K562 (cell line): ENCODE measurements at regions not wholly inside any gene's neighbourhood (a gene's known extent, or its start where the extent isn't known, plus 50 kb on each side); places are given as distances from the start of the nearest gene placed in this dataset.
A peak's percentile ranks its signal among the peaks of the same experiment; 100 is the strongest.

Experiments
- ATAC-seq: fragments of 200-7000 bp; cut with Tn5 transposase; 3 replicates; pipeline ENCODE4 v1.9.1; 2020; ENCODE audit warnings: moderate library complexity
- BruUV-seq: library from RNA; stranded (reverse); fragments of 400-500 nt; replicated peaks from 2 replicates; lab custom pipeline; 2021; lab: Mats Ljungman, UMichigan
- CTCF ChIA-PET: fragments of 300-600 bp; formaldehyde crosslinking; extraction: SDS; loops from one replicate; lab custom pipeline; 2021; ENCODE audit warnings: low intra/inter-chr PET ratio; lab: Yijun Ruan, JAX
- POLR2A ChIA-PET: fragments of 300-600, 350-650 bp; sonication (Branson Sonifier 250); formaldehyde crosslinking; extraction: SDS; loops from one replicate; lab custom pipeline; 2021; ENCODE audit warnings: antibody characterized with exemption, inconsistent platforms; lab: Yijun Ruan, JAX
- DNase-seq, 4 experiments: peaks; one replicate each; pipeline versions ENCODE4 v3.0.0 to v3.0.0-alpha.2; 2011 to 2018; ENCODE audit warnings: low spot score in 3 of 4, mixed read lengths in 3 of 4; ENCODE audit errors: extremely low read depth in 1 of 4
- FAIRE-seq: peaks from 2 replicates; lab custom pipeline; 2011; peaks lifted over from hg19 to GRCh38; lab: Jason Lieb, UNC
- H2AFZ ChIP-seq: 2 replicates; pipeline ENCODE4 v1.6.0; 2011; ENCODE audit warnings: low read depth, low read length, control low read depth, inconsistent platforms
- H3K27ac ChIP-seq: fragments of 200-600 bp; 3 replicates; pipeline ENCODE4 v1.8.0; 2011; ENCODE audit warnings: low read depth, mild to moderate bottlenecking, control low read depth, inconsistent platforms, low read length, moderate library complexity, mixed read lengths; ENCODE audit errors: extremely low read depth
- H3K27me3 ChIP-seq, 2 experiments: fragments of 300-600 bp in 1 of 2; 2 replicates in 1 of 2; 3 replicates in 1 of 2; pipeline versions ENCODE4 v1.6.0 to v1.8.0; 2011; ENCODE audit warnings: inconsistent platforms in 2 of 2, low read length in 2 of 2, mild to moderate bottlenecking in 1 of 2, mixed read lengths in 1 of 2, moderate library complexity in 1 of 2; ENCODE audit not compliant: control insufficient read depth in 2 of 2, insufficient read depth in 2 of 2
- H3K36me3 ChIP-seq: fragments of 300-600 bp; 3 replicates; pipeline ENCODE4 v1.8.0; 2011; ENCODE audit warnings: mild to moderate bottlenecking, low read length, inconsistent platforms; ENCODE audit not compliant: control insufficient read depth, insufficient read depth
- H3K4me1 ChIP-seq, 2 experiments: fragments of 200-600 bp in 1 of 2; replicated peaks in 1 of 2; 2 replicates in 1 of 2; 3 replicates in 1 of 2; pipeline versions ENCODE4 v1.5.1 to v1.8.0; 2011; ENCODE audit warnings: inconsistent platforms in 2 of 2, low read length in 2 of 2, mild to moderate bottlenecking in 1 of 2, mixed read lengths in 1 of 2, moderate library complexity in 1 of 2; ENCODE audit not compliant: control insufficient read depth in 2 of 2, insufficient read depth in 2 of 2
- H3K4me2 ChIP-seq: 2 replicates; pipeline ENCODE4 v1.6.1; 2011; ENCODE audit warnings: low read length, control low read depth, inconsistent platforms, mixed read lengths; ENCODE audit not compliant: insufficient read depth
- H3K4me3 ChIP-seq: fragments of 200-600 bp; sonication (generic), shearing (Covaris generic); 2 replicates; pipeline ENCODE4 v1.5.1; 2016; ENCODE audit warnings: control low read depth, inconsistent platforms
- H3K79me2 ChIP-seq: fragments of 200-600 bp; 3 replicates; pipeline ENCODE4 v1.8.0; 2011; ENCODE audit warnings: low read length, inconsistent platforms; ENCODE audit not compliant: control insufficient read depth, insufficient read depth
- H3K9ac ChIP-seq, 2 experiments: 2 replicates each; pipeline versions ENCODE4 v1.6.0 to v1.6.1; 2011; ENCODE audit warnings: low read depth in 2 of 2, low read length in 2 of 2, control low read depth in 1 of 2, inconsistent platforms in 1 of 2, mild to moderate bottlenecking in 1 of 2, mixed read lengths in 1 of 2; ENCODE audit not compliant: insufficient read depth in 1 of 2
- H3K9me1 ChIP-seq: one replicate; pipeline ENCODE4 v1.6.0; 2011; ENCODE audit warnings: inconsistent platforms, mild to moderate bottlenecking, low read length, moderate library complexity; ENCODE audit not compliant: control insufficient read depth, insufficient read depth
- H3K9me3 ChIP-seq: replicated peaks from 2 replicates; pipeline ENCODE4 v1.5.1; 2011; ENCODE audit warnings: low read depth, low read length, inconsistent platforms; ENCODE audit not compliant: control insufficient read depth, insufficient read depth
- H4K20me1 ChIP-seq: replicated peaks from 2 replicates; pipeline ENCODE4 v1.6.1; 2011; ENCODE audit warnings: low read length, inconsistent platforms, mixed read lengths; ENCODE audit not compliant: control insufficient read depth, insufficient read depth
- BCL6 ChIP-seq: fragments of 250-450 bp; sonication (Bioruptor Pico); IDR thresholded peaks from 2 replicates; pipeline ENCODE4 v1.4.0; 2020
- HLTF ChIP-seq: fragments of 450-650 bp; IDR thresholded peaks from 2 replicates; pipeline ENCODE4 v1.6.1; 2016
- HNRNPL ChIP-seq: fragments of 200-400 bp; formaldehyde crosslinking; IDR thresholded peaks from 2 replicates; pipeline ENCODE4 v1.6.1; 2017; ENCODE audit warnings: low read depth, mild to moderate bottlenecking, low read length
- PHF21A ChIP-seq: fragments of 450-650 bp; IDR thresholded peaks from 2 replicates; pipeline ENCODE4 v1.6.1; 2017; ENCODE audit warnings: low read depth, borderline replicate concordance
- RB1 ChIP-seq: fragments of 450-650 bp; IDR thresholded peaks from 2 replicates; pipeline ENCODE4 v1.6.1; 2017; ENCODE audit warnings: low read depth, mild to moderate bottlenecking
- SNAPC5 ChIP-seq: fragments of 250-450 bp; sonication (Bioruptor Pico); IDR thresholded peaks from 2 replicates; pipeline ENCODE4 v1.8.0; 2021; ENCODE audit warnings: moderate library complexity, mild to moderate bottlenecking, inconsistent platforms
- SRSF1 ChIP-seq: fragments of 200-400 bp; formaldehyde crosslinking; IDR thresholded peaks from 2 replicates; pipeline ENCODE4 v1.6.1; 2017; ENCODE audit warnings: mild to moderate bottlenecking, low read depth, low read length, moderate library complexity
- TCF3 ChIP-seq: sonication (generic); formaldehyde crosslinking; IDR thresholded peaks from 2 replicates; pipeline ENCODE4 v1.4.0; 2020; ENCODE audit warnings: mild to moderate bottlenecking, missing genetic modification reagents
- USF2 ChIP-seq: sonication (generic); formaldehyde crosslinking; IDR thresholded peaks from 2 replicates; pipeline ENCODE4 v1.5.0; 2020; ENCODE audit warnings: missing genetic modification reagents
- ZBTB5 ChIP-seq: fragments of 450-650 bp; IDR thresholded peaks from 2 replicates; pipeline ENCODE4 v1.6.1; 2017; ENCODE audit warnings: antibody characterized with exemption
- ZFP36 ChIP-seq: fragments of 150-350 bp; IDR thresholded peaks from 2 replicates; pipeline ENCODE4 v1.6.1; 2018; ENCODE audit warnings: low read length, low read depth; ENCODE audit not compliant: partially characterized antibody
- WGBS: fragments of 100-300 bp; shearing (Covaris generic); methylation state at CpG from one replicate; pipeline ENCODE4 v1.1.6; 2016; ENCODE audit warnings: low coverage, mixed read lengths; ENCODE audit not compliant: insufficient coverage; ENCODE audit errors: missing lambda C conversion rate; 5-methylcytosine and 5-hydroxymethylcytosine counted together
- in situ Hi-C: fragments of 300-500 bp; cut with MboI; formaldehyde crosslinking; loops from 4 replicates; pipeline ENCODE4 v1.15.0; 2018; ENCODE audit warnings: inconsistent platforms, mixed read lengths
- intact Hi-C: fragments of 100-400 bp; cut with micrococcal nuclease; formaldehyde crosslinking; loops from 2 replicates; pipeline ENCODE4 v1.14.2; 2022

- CTCF ChIA-PET: no interaction called here
- Histone ChIP-seq H3K4me1 (no peaks in the 10 kb centered on the region), H3K36me3 (no peaks in the 10 kb centered on the region), H3K9me3 (no peaks in the 10 kb centered on the region), H4K20me1 (no peaks in the 10 kb centered on the region), H3K9me1 (no peaks in the 10 kb centered on the region), H3K9ac (no peak overlapping the region), H3K27me3 (peaks cover 2 to 4% of the 10 kb centered on the region in 2 experiments; a peak in 2 of 5 replicates), H3K4me2 (no peak overlapping the region), H3K79me2 (no peaks in the 10 kb centered on the region), H2AFZ (no peak overlapping the region), H3K4me3 (no peak overlapping the region), H3K27ac (no peak overlapping the region)
- ATAC-seq (no peak), FAIRE-seq (no peak), DNase-seq (no peak)
- in situ Hi-C loops (no loop called here), intact Hi-C loops (no loop called here)
- WGBS: 0% methylated on average over 1 of the region's 1 CpG
- POLR2A ChIA-PET: no interaction called here
- BruUV-seq: no TSS peak
- TF ChIP-seq TCF3 (CRISPR knock-in tag): no peak
- TF ChIP-seq BCL6 (CRISPR knock-in tag): no peak
- TF ChIP-seq SRSF1: no peak
- 0 out of 2 replicates have a peak, but pooled peaks have one; percentile 26 for TF ChIP-seq PHF21A
These were observed 79.3 kb downstream of the RMI1 start for GRCh38 chr9:84059936-84060335.

- Histone ChIP-seq H3K4me2 (no peak overlapping the region), H3K27me3 (no peaks in the 10 kb centered on the region; a peak in 1 of 5 replicates), H3K79me2 (no peaks in the 10 kb centered on the region), H3K36me3 (no peaks in the 10 kb centered on the region), H3K4me3 (no peak overlapping the region), H3K9ac (no peak overlapping the region), H3K9me1 (no peaks in the 10 kb centered on the region), H3K4me1 (no peaks in the 10 kb centered on the region), H3K9me3 (no peaks in the 10 kb centered on the region), H2AFZ (no peak overlapping the region), H4K20me1 (no peaks in the 10 kb centered on the region), H3K27ac (no peak overlapping the region)
- TF ChIP-seq HNRNPL: no peak
- TF ChIP-seq ZBTB5: no peak
- TF ChIP-seq RB1: no peak
- no peak for TF ChIP-seq SNAPC5 (CRISPR knock-in tag)
- no peak for TF ChIP-seq ZFP36
- TF ChIP-seq USF2 (CRISPR knock-in tag): no peak
- TF ChIP-seq HLTF: no peak
- intact Hi-C loops (no loop called here), in situ Hi-C loops (no loop called here)
- BruUV-seq: no TSS peak
- WGBS: 0% methylated on average over 5 of the region's 5 CpGs
- no peak for FAIRE-seq
- no peak for ATAC-seq
- POLR2A ChIA-PET: no interaction called here
- CTCF ChIA-PET: no interaction called here
- no peak for DNase-seq
These were observed 81.1 kb downstream of the RMI1 start for GRCh38 chr9:84061613-84062193.
